ENCODE measurements at regions not wholly inside any gene's neighbourhood (a gene's known extent, or its start where the extent isn't known, plus 50 kb on each side); places are given as distances from the start of the nearest gene placed in this dataset.
A peak's percentile ranks its signal among the peaks of the same experiment; 100 is the strongest.

DNA sequence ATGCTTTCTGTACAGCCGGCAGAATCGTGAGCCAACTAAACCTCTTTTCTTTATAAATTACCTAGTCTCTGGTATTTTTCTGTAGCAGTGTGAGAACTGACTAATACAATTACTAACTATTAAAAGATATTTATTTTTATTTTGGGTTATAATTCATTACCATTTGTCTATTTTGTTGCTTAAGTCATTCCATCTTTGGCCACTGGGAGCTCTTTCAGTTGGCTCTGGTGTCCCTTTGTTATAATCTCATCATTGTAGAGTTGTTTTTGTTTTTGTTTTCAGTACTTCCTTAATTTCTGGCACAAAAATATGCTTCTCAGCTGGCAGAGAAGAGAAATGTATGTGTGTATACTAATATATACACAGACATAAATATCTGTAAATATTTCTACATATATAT, 807.9 kb upstream of the MBL2 start:
- no peak overlapping the region for H3K4me3 Mint-ChIP-seq
- TF ChIP-seq EZH2phosphoT487 (IDR thresholded peaks at IDR 0.05) (no peak), EZH2 (IDR thresholded peaks at IDR 0.05) (no peak)
- TF ChIP-seq, protein P1, sequence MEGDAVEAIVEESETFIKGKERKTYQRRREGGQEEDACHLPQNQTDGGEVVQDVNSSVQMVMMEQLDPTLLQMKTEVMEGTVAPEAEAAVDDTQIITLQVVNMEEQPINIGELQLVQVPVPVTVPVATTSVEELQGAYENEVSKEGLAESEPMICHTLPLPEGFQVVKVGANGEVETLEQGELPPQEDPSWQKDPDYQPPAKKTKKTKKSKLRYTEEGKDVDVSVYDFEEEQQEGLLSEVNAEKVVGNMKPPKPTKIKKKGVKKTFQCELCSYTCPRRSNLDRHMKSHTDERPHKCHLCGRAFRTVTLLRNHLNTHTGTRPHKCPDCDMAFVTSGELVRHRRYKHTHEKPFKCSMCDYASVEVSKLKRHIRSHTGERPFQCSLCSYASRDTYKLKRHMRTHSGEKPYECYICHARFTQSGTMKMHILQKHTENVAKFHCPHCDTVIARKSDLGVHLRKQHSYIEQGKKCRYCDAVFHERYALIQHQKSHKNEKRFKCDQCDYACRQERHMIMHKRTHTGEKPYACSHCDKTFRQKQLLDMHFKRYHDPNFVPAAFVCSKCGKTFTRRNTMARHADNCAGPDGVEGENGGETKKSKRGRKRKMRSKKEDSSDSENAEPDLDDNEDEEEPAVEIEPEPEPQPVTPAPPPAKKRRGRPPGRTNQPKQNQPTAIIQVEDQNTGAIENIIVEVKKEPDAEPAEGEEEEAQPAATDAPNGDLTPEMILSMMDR (IDR thresholded peaks at IDR 0.05): peak; percentile 19
- no peaks in the 10 kb centered on the region for H3K27me3 Mint-ChIP-seq (ENCODE audit: insufficient read depth, low read depth)
- H3K4me1 ChIP-seq: no peaks in the 10 kb centered on the region
- no peak overlapping the region for H3K9ac ChIP-seq
- H3K36me3 Mint-ChIP-seq: no peaks in the 10 kb centered on the region
- no peaks in the 10 kb centered on the region for H4K20me1 ChIP-seq (ENCODE audit: low read depth)
- no peaks in the 10 kb centered on the region for H3F3A ChIP-seq (ENCODE audit: low read depth)
- H3K4me1 Mint-ChIP-seq: no peaks in the 10 kb centered on the region
- H3K4me3 ChIP-seq: no peak overlapping the region
- no peaks in the 10 kb centered on the region for H3K27me3 ChIP-seq
- no peaks in the 10 kb centered on the region for H3K79me2 ChIP-seq (ENCODE audit: low read depth)
- no peak overlapping the region for H3K27ac ChIP-seq
- no peaks in the 10 kb centered on the region for H3K9me3 Mint-ChIP-seq
- no peaks in the 10 kb centered on the region for H3K9me3 ChIP-seq (ENCODE audit: low read depth)
- no peak overlapping the region for H3K27ac Mint-ChIP-seq
- no peak overlapping the region for H3K4me2 ChIP-seq
- no peak for DNase-seq (ENCODE audit: low spot score)
- no peak overlapping the region for H2AFZ ChIP-seq (replicated peaks)
- no peaks in the 10 kb centered on the region for H3K36me3 ChIP-seq

DNA sequence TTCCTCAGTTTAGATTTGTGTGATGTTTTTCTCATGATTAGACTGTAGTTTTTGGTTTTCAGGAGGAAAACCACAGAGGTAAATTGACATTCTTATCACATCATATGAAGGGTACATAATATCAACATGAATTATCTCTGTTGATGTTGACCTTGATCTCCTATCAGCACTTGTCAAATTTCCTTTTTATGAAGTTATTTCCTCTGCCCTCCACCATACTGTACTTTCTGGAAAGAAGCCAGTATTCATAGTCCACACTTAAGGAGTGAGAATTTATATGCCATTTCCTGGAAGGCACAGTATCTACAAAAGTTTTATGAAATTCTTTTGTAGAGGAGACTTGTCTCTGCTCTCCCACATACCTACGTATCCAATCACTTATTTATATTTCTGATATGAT, 807.2 kb upstream of the MBL2 start:
- no peaks in the 10 kb centered on the region for H3K4me1 Mint-ChIP-seq
- Histone ChIP-seq H3K36me3 (no peaks in the 10 kb centered on the region), H3K4me3 (no peak overlapping the region), H3K9me3 (ENCODE audit: low read depth) (no peaks in the 10 kb centered on the region), H3K4me1 (no peaks in the 10 kb centered on the region), H2AFZ (replicated peaks) (no peak overlapping the region), H3K79me2 (ENCODE audit: low read depth) (no peaks in the 10 kb centered on the region), H3K27me3 (no peaks in the 10 kb centered on the region), H3F3A (ENCODE audit: low read depth) (no peaks in the 10 kb centered on the region), H4K20me1 (ENCODE audit: low read depth) (no peaks in the 10 kb centered on the region), H3K27ac (no peak overlapping the region), H3K9ac (no peak overlapping the region), H3K4me2 (no peak overlapping the region)
- no peaks in the 10 kb centered on the region for H3K27me3 Mint-ChIP-seq (ENCODE audit: insufficient read depth, low read depth)
- H3K9me3 Mint-ChIP-seq: no peaks in the 10 kb centered on the region
- TF ChIP-seq, protein P1 (IDR thresholded peaks at IDR 0.05): no peak
- TF ChIP-seq EZH2phosphoT487 (IDR thresholded peaks at IDR 0.05): no peak
- DNase-seq (ENCODE audit: low spot score): no peak
- H3K27ac Mint-ChIP-seq: no peak overlapping the region
- no peak overlapping the region for H3K4me3 Mint-ChIP-seq
- no peaks in the 10 kb centered on the region for H3K36me3 Mint-ChIP-seq

DNA sequence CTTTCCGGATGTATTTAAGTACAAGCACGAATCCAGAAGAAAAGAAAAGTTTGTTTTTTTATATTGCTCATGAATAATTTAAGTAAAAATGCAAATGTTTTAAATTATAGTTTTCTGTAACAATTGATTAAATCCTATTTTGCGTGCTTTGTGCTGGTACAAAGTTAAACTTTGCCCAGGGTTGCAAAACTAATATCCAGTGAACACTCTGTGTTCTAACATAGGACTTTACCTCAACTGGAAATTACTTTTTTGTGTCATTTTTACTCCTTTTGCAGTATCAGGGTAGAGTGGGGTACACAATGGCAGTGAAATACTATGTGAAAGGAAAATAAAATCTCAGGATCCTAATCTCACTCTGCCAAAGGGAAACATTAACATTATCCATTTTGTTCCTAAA, 801.4 kb upstream of the MBL2 start:
- no peaks in the 10 kb centered on the region for H3K9me3 Mint-ChIP-seq
- peaks cover 4% of the 10 kb centered on the region for H3K4me1 Mint-ChIP-seq
- H3K4me3 ChIP-seq: no peak overlapping the region
- peak overlapping the region; percentile 31 for H2AFZ ChIP-seq (replicated peaks)
- no peaks in the 10 kb centered on the region for H3K79me2 ChIP-seq (ENCODE audit: low read depth)
- H3K27ac Mint-ChIP-seq: no peak overlapping the region
- no peaks in the 10 kb centered on the region for H3K27me3 ChIP-seq
- DNase-seq (ENCODE audit: low spot score): no peak
- no peaks in the 10 kb centered on the region for H3K9me3 ChIP-seq (ENCODE audit: low read depth)
- no peak overlapping the region for H3K4me2 ChIP-seq
- H4K20me1 ChIP-seq (ENCODE audit: low read depth): no peaks in the 10 kb centered on the region
- no peak overlapping the region for H3K4me3 Mint-ChIP-seq
- H3F3A ChIP-seq (ENCODE audit: low read depth): no peaks in the 10 kb centered on the region
- no peaks in the 10 kb centered on the region for H3K27me3 Mint-ChIP-seq (ENCODE audit: insufficient read depth, low read depth)
- no peaks in the 10 kb centered on the region for H3K36me3 Mint-ChIP-seq
- H3K4me1 ChIP-seq: peaks cover 3% of the 10 kb centered on the region
- TF ChIP-seq, protein P1 (IDR thresholded peaks at IDR 0.05): no peak
- no peak for TF ChIP-seq EZH2phosphoT487 (IDR thresholded peaks at IDR 0.05)
- no peak overlapping the region for H3K9ac ChIP-seq
- no peak overlapping the region for H3K27ac ChIP-seq
- no peaks in the 10 kb centered on the region for H3K36me3 ChIP-seq

DNA sequence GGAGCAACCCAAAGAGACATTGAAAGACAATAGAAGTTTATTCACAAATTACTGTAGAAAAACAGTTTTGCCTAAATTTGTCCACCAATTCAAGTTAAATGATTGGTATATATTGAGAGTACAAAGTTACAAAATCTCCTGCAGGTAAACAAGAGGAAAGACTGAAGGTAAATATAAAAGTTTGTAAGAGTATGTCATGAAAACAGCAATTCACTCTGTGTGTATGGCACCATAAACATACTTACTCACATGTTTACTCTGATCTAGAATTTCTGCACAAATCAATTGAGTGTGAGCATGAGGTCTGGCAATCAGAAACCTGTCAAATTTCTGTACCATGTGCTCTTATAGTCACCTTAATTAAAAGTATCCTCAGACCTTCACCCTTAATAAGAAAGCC, 800.9 kb upstream of the MBL2 start:
- H3K4me3 Mint-ChIP-seq: no peak overlapping the region
- H3K27ac Mint-ChIP-seq: no peak overlapping the region
- Histone ChIP-seq H3F3A (ENCODE audit: low read depth) (no peaks in the 10 kb centered on the region), H3K9ac (no peak overlapping the region), H3K9me3 (ENCODE audit: low read depth) (no peaks in the 10 kb centered on the region), H3K4me2 (no peak overlapping the region), H4K20me1 (ENCODE audit: low read depth) (no peaks in the 10 kb centered on the region), H3K4me1 (peaks cover 3% of the 10 kb centered on the region), H3K36me3 (no peaks in the 10 kb centered on the region), H2AFZ (replicated peaks) (no peak overlapping the region), H3K4me3 (no peak overlapping the region), H3K79me2 (ENCODE audit: low read depth) (no peaks in the 10 kb centered on the region), H3K27ac (no peak overlapping the region), H3K27me3 (no peaks in the 10 kb centered on the region)
- DNase-seq (ENCODE audit: low spot score): no peak
- no peak for TF ChIP-seq EZH2 (IDR thresholded peaks at IDR 0.05)
- TF ChIP-seq EZH2phosphoT487 (IDR thresholded peaks at IDR 0.05): no peak
- TF ChIP-seq, protein P1 (IDR thresholded peaks at IDR 0.05): no peak
- no peaks in the 10 kb centered on the region for H3K9me3 Mint-ChIP-seq
- H3K4me1 Mint-ChIP-seq: peaks cover 4% of the 10 kb centered on the region
- no peaks in the 10 kb centered on the region for H3K27me3 Mint-ChIP-seq (ENCODE audit: insufficient read depth, low read depth)
- H3K36me3 Mint-ChIP-seq: no peaks in the 10 kb centered on the region
